UCSD-AML1 (cell line): ENCODE measurements at regions not wholly inside any gene's neighbourhood (a gene's known extent, or its start where the extent isn't known, plus 50 kb on each side); places are given as distances from the start of the nearest gene placed in this dataset.

Experiments used
- DNase-seq: peaks from one replicate; lab custom pipeline; 2025; ENCODE audit not compliant: unreplicated experiment; lab: John Stamatoyannopoulos, UW

DNA sequence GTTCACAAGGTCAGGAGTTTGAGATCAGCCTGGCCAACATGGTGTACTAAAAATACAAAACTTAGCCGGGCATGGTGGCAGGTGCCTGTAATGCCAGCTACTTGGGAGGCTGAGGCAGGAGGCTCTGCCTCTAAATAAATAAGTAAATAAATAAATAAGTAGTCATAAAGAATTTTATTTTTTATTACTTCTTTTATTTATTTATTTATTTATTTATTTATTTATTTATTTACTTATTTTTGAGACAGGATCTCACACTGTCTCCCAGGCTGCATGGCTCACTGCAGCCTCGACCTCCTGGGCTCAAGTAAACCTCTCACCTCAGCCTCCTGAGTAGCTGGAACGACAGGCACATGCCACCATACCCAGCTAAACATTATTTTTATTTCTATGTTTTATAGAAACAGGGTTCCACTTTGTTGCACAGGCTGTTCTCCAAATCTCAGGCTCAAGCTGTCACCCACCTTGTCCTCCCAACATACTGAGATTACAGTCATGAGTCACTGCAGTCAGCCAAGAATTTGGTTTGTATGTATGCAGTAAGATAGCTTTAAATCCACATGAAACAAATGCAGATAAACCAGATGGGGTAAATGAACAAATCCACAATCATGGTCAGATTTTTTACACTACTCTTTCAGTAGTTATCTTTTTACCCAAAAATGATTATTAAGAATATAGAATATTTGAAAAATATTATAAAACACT lies 523.3 kb upstream of the RGS18 start:
- DNase-seq, result peak; percentile 2

- no peak for DNase-seq
These were observed 521.9 kb upstream of the RGS18 start for GRCh38 chr1:191636345-191636744.

DNA sequence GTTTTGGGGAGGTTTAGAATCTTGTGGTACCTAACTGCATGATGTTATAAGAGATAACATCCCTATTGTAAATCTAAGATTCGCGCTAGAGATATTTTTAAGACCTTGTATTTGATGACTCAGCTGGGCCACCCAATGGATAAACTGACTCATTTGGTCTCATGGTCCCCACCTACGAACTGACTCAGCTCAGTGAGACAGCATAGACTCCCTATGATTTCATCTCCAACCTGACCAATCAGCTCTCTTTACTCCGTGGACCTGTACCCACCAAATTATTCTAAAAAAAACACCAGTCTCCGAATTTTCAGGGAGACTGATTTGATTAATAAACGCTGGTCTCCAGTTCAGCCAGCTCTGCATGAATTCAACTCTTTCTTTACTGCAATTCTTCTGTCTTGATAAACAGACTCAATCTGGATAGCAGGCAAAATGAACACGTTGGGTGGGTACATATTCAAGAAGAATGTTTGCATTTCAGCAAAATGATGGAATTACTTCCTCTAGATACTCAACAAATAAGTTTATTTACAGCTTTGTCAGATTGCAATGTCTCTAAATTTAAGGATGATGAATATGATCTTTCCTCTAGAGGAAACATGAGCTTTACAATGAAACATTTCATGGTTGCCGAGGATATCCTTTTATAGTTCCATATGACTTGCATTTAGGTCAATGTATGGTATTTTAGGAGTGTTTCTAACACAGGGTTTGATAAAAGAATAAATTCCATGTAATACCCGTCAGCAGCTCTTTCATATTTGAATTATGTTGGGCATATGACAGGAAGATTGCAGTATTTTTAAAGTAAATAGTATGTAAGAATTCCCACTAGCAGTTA lies 516.6 kb upstream of the RGS18 start:
- DNase-seq, result no peak

GRCh38 chr1:191643060-191643459 lies 515.2 kb upstream of the RGS18 start:
- DNase-seq, result no peak

- no peak for DNase-seq
These were observed 509.3 kb upstream of the RGS18 start for GRCh38 chr1:191648939-191649338.

- no peak for DNase-seq
These were observed 496.2 kb upstream of the RGS18 start for GRCh38 chr1:191662051-191662450.

- no peak for DNase-seq
These were observed 495.5 kb upstream of the RGS18 start for GRCh38 chr1:191662746-191663145.

- DNase-seq, result no peak
These were observed 489.7 kb upstream of the RGS18 start for GRCh38 chr1:191668525-191668924.

DNA sequence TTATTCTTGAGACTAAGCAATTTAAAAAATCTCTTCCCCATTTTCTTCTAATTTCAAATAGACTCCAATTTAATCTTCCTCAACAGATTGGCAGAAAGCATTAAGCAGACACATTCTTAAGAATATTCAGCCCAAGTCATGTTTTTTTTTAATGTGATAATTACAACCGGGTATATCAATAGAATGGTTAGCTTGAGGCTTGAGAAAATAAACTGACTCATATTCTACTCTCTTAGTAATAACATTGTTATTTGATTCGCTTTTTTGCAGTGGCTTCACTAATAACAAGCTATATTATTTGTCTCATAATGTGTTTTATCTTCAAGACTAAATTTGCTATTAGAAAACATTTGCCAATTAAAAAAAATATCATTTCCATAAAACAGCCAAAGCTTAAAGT lies 488.6 kb upstream of the RGS18 start:
- DNase-seq, result no peak

GRCh38 chr1:191671236-191671635 lies 487.0 kb upstream of the RGS18 start:
- DNase-seq, result no peak

GRCh38 chr1:191674626-191675179 lies 483.6 kb upstream of the RGS18 start:
- DNase-seq, result no peak

- no peak for DNase-seq
These were observed 482.1 kb upstream of the RGS18 start for GRCh38 chr1:191675856-191676783.

DNA sequence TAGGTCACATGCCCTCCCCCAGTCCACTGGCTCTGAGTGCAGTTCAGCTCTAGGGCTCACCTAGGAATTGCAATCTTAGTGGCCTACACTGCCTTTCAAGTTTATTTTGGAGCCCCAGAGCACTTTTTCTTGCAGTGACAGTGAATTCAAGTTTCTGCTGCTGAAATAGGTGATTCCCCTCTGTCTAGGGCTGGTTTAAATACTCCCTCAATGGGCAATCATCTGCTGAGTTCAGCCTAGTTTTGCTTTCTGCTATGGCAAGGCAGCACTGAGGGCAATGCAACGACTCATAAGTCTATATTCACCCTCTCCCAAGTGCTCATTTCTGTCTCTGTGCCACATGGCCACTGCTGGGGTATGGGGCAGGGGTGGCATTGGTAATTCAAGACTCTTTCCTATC lies 472.6 kb upstream of the RGS18 start:
- DNase-seq, result no peak

DNA sequence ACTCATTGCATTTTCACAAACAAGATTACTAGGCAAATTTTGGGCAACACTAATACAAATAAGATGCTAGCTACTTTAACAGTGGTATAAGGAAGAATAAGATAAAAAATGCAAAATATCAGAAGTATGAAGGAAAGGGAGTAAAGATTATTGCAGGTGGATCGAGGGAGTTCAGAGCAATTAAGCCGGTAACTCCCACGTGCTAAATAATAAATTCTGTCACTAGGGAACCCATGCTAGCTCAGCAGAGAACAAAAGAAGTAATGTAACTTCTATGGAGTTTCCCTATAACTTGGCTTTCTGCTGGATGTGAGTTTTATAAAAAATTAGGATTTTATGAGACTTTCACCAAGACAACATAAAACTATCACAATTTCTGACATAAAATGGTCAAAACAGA lies 470.5 kb upstream of the RGS18 start:
- no peak for DNase-seq

DNA sequence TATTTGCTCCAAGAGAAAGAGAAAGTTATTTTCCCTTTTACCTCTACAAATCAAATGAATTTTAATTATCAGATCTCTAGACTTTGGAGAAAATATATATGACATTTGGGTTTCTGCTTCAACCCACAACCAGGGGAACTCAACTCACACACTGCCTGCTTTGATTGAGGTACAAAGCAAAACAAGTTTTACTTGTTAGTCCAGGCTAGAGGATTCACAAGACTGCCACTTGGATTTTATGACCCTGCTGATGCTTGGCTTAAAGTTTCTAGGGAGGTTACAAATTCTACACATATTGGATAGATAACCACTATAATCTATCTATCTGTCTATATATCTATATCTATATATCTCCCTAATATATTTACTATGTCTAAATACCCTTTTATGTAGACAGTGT lies 467.3 kb upstream of the RGS18 start:
- DNase-seq, result no peak

DNA sequence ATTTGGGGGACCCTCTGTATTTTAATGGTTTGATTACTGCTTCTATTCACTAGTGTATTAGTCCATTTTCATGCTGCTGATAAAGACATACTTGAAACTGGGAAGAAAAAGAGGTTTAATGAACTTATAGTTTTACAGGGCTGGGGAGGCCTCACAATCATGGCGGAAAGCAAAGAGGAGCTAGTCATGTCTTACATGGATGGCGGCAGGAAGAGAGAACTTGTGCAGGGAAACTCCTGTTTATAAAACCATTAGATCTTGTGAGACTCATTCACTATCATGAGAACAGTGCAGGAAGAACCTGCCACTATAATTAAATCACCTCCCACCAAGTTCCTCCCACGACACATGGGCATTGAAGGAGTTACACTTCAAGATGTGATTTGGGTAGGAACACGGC lies 464.5 kb upstream of the RGS18 start:
- no peak for DNase-seq

DNA sequence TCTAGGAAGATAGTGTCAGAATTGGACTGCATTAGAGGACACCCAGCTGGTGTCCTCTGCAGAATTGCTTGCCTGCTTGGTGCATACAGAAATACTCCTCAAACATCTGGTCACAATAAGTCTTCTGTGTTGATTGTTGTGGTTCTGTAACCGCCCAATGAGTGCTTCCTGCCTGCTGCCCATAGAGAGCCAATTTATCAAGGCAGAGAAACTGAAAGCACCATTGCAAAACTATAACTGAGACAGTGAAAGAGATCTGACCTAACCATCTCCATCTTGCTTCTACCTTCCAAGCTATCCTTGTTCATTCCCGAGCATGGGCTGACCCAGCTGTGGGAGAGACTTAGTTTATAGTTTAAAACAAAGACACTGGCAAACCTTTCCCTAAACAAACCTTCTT lies 462.4 kb upstream of the RGS18 start:
- no peak for DNase-seq

DNA sequence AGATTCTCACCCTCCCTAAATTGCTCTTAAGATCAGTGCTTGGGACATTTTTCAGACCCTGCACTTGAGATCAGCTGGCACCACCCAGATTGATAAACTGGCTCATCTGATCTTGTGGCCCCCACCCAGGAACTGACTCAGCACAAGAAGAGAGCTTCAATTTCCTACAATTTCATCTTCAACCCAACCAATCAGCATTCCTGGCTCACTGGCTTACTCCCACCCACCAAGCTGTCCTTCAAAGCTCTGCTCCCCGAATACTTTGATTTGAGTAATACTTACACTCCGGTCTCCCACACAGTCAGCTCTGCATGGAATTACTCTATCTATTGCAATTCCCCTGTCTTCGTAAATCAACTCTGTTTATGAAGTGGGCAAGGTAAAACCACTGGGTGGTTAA lies 461.9 kb upstream of the RGS18 start:
- DNase-seq, result no peak

DNA sequence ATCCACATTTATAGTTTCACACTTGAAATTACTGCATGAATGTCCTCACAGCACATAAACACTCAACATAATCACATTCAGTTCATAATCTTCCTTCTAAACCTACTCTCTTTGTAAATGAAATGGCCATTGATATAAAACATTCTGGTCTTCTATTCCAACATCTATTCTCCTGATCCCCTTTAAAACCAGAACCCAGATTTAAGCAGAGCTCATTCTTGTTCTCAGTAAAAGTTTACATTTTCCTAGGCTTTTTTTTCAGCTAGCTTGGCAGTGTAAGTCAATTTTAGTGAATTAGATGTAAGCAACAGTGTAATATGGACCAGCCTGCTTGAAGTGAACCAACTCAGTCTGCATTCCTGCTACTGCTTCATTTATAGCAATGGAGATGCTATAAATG lies 460.7 kb upstream of the RGS18 start:
- no peak for DNase-seq

DNA sequence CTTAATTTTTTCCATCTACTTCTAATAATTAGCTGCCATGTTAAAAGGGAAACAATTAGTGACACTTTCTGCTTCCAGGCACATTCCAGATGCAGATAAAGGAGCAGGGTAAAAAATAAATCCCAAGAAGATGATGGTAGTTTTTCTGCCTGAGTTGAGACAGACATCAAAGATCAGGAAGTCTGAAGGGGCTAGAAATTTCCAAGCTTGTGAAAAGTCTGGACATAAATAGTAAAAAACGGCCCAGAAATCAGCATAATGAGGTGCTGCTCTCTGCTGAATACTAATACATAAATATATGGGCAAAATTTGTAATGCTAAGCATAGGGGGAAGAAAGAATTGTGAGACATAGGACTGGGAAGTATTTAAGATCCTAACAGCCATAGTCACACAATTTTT lies 460.0 kb upstream of the RGS18 start:
- no peak for DNase-seq

GRCh38 chr1:191699343-191699742 lies 458.9 kb upstream of the RGS18 start:
- DNase-seq, result no peak
